GM12878 (cell line): ENCODE measurements at regions not wholly inside any gene's neighbourhood (a gene's known extent, or its start where the extent isn't known, plus 50 kb on each side); places are given as distances from the start of the nearest gene placed in this dataset.

ENCODE experiments used
- ATAC-seq: fragments of 200-7000 bp; cut with Tn5 transposase; 3 replicates; pipeline ENCODE4 v1.9.1; 2020; ENCODE audit warnings: mild to moderate bottlenecking, moderate library complexity
- BruUV-seq: library from RNA; stranded (reverse); fragments of 400-500 nt; replicated peaks from 2 replicates; lab custom pipeline; 2021; lab: Mats Ljungman, UMichigan
- CTCF ChIA-PET: fragments of 300-600 bp; sonication (Branson Sonifier 250); formaldehyde crosslinking; extraction: SDS; loops from one replicate; lab custom pipeline; 2021; ENCODE audit warnings: inconsistent platforms; lab: Yijun Ruan, JAX
- POLR2A ChIA-PET: fragments of 350-600 bp; formaldehyde crosslinking; extraction: SDS; loops from one replicate; lab custom pipeline; 2021; ENCODE audit warnings: inconsistent platforms; lab: Charles Lee
- RAD21 ChIA-PET: fragments of 300-600 bp; sonication (Branson Sonifier 250); formaldehyde crosslinking; loops from one replicate; lab custom pipeline; 2023; ENCODE audit warnings: antibody characterized with exemption; ENCODE audit not compliant: unreplicated experiment; lab: Charles Lee
- SMC1A ChIA-PET: fragments of 300-600 bp; sonication (Branson Sonifier 250); formaldehyde crosslinking; loops from one replicate; lab custom pipeline; 2023; ENCODE audit not compliant: unreplicated experiment, uncharacterized antibody; lab: Charles Lee
- DNase-seq: peaks from one replicate; pipeline ENCODE4 v3.0.0-alpha.2; 2011; ENCODE audit warnings: low read depth, low spot score
- FAIRE-seq: peaks from 3 replicates; lab custom pipeline; 2011; peaks lifted over from hg19 to GRCh38; lab: Jason Lieb, UNC
- H2AFZ ChIP-seq: 2 replicates; pipeline ENCODE4 v1.6.0; 2011; ENCODE audit warnings: low read depth, low read length, control low read depth; ENCODE audit not compliant: control insufficient read depth
- H3K27ac ChIP-seq: 2 replicates; pipeline ENCODE4 v1.5.1; 2011; ENCODE audit warnings: control low read depth; ENCODE audit not compliant: control insufficient read depth, insufficient read depth
- H3K27me3 ChIP-seq, 2 experiments: replicated peaks in 1 of 2; 2 replicates each; pipeline versions ENCODE4 v1.6.0 to v1.6.1; 2011; ENCODE audit warnings: low read length in 1 of 2; ENCODE audit not compliant: control insufficient read depth in 2 of 2, insufficient read depth in 2 of 2
- H3K36me3 ChIP-seq, 2 experiments: 2 replicates each; pipeline ENCODE4 v1.5.1; 2011; ENCODE audit warnings: low read length in 1 of 2; ENCODE audit not compliant: control insufficient read depth in 2 of 2, insufficient read depth in 2 of 2
- H3K4me1 ChIP-seq: 2 replicates; pipeline ENCODE4 v1.6.1; 2011; ENCODE audit warnings: mild to moderate bottlenecking, low read length, moderate library complexity, mixed read lengths; ENCODE audit not compliant: control insufficient read depth, insufficient read depth
- H3K4me2 ChIP-seq: 2 replicates; pipeline ENCODE4 v1.6.0; 2011; ENCODE audit warnings: control low read depth; ENCODE audit not compliant: control insufficient read depth, insufficient read depth
- H3K4me3 ChIP-seq: fragments of 200-600 bp; sonication (generic); 2 replicates; pipeline ENCODE4 v1.5.1; 2016
- H3K79me2 ChIP-seq: 2 replicates; pipeline ENCODE4 v1.6.0; 2011; ENCODE audit warnings: low read length; ENCODE audit not compliant: control insufficient read depth, insufficient read depth
- H3K9ac ChIP-seq: 2 replicates; pipeline ENCODE4 v1.8.0; 2011; ENCODE audit warnings: low read length, control low read depth, mixed read lengths; ENCODE audit not compliant: control insufficient read depth, insufficient read depth
- H3K9me3 ChIP-seq: replicated peaks from 3 replicates; pipeline ENCODE4 v1.5.1; 2011; ENCODE audit warnings: mild to moderate bottlenecking, low read length; ENCODE audit not compliant: control insufficient read depth, insufficient read depth
- H4K20me1 ChIP-seq: 2 replicates; pipeline ENCODE4 v1.6.0; 2011; ENCODE audit not compliant: control insufficient read depth, insufficient read depth
- BACH1 ChIP-seq: fragments of 450-650 bp; IDR thresholded peaks from 2 replicates; pipeline ENCODE4 v1.6.1; 2017; ENCODE audit warnings: mild to moderate bottlenecking, borderline replicate concordance
- CREB1 ChIP-seq: IDR thresholded peaks from 2 replicates; pipeline ENCODE4 v1.6.1; 2012; ENCODE audit warnings: low read depth, mild to moderate bottlenecking, inconsistent platforms
- EGR1 ChIP-seq, 2 experiments: IDR thresholded peaks; 1 replicate in 1 of 2; 2 replicates in 1 of 2; pipeline ENCODE4 v1.6.1; 2011 to 2012; ENCODE audit warnings: low read depth in 2 of 2, low read length in 2 of 2, borderline replicate concordance in 1 of 2, mild to moderate bottlenecking in 1 of 2, moderate library complexity in 1 of 2
- IRF4 ChIP-seq: IDR thresholded peaks from 2 replicates; pipeline ENCODE4 v1.6.1; 2011; ENCODE audit warnings: low read depth, low read length
- MEF2A ChIP-seq: IDR thresholded peaks from 2 replicates; pipeline ENCODE4 v1.6.1; 2011; ENCODE audit warnings: low read depth, mild to moderate bottlenecking, low read length, moderate library complexity; ENCODE audit not compliant: insufficient read depth
- NBN ChIP-seq: fragments of 450-650 bp; IDR thresholded peaks from 2 replicates; pipeline ENCODE4 v1.6.1; 2016
- PAX8 ChIP-seq: fragments of 450-650 bp; IDR thresholded peaks from 2 replicates; pipeline ENCODE4 v1.6.1; 2017; ENCODE audit warnings: mild to moderate bottlenecking, moderate library complexity
- RBBP5 ChIP-seq: fragments of 200-600 bp; sonication (generic); conservative IDR thresholded peaks from 2 replicates; pipeline ENCODE4 v1.6.1; 2016
- SIX5 ChIP-seq: IDR thresholded peaks from 2 replicates; pipeline ENCODE4 v1.6.1; 2011; ENCODE audit warnings: mild to moderate bottlenecking, low read depth, low read length, moderate library complexity; ENCODE audit not compliant: severe bottlenecking
- SPI1 ChIP-seq: IDR thresholded peaks from 2 replicates; pipeline ENCODE4 v1.6.1; 2011; ENCODE audit warnings: low read depth, mild to moderate bottlenecking, low read length, moderate library complexity, borderline replicate concordance; ENCODE audit not compliant: insufficient read depth
- ZBED1 ChIP-seq: IDR thresholded peaks from 2 replicates; pipeline ENCODE4 v1.6.1; 2016; ENCODE audit warnings: borderline replicate concordance
- ZZZ3 ChIP-seq: IDR thresholded peaks from 2 replicates; pipeline ENCODE4 v1.6.1; 2011; ENCODE audit warnings: low read depth; ENCODE audit not compliant: control insufficient read depth, insufficient read length
- WGBS: methylation state at CpG from one replicate; pipeline ENCODE4 v1.1.6; 2016; ENCODE audit warnings: low lambda C conversion rate; ENCODE audit not compliant: insufficient replicate concordance, insufficient coverage; ENCODE audit errors: missing lambda C conversion rate; 5-methylcytosine and 5-hydroxymethylcytosine counted together
- in situ Hi-C: fragments of 300-500 bp; cut with MboI; formaldehyde crosslinking; loops from 9 replicates; pipeline ENCODE4 v1.14.3; 2018; ENCODE audit warnings: mixed read lengths
- intact Hi-C: fragments of 100-400 bp; cut with micrococcal nuclease; formaldehyde crosslinking; loops from one replicate; pipeline ENCODE4 v1.14.2; 2022; ENCODE audit not compliant: unreplicated experiment
- TF ChIP-seq, protein P1 (sequence below): fragments of 450-650 bp; IDR thresholded peaks from 2 replicates; pipeline ENCODE4 v1.6.1; 2016; ENCODE audit warnings: mild to moderate bottlenecking, moderate library complexity, borderline replicate concordance
- TF ChIP-seq, protein P2 (sequence below): IDR thresholded peaks from 2 replicates; pipeline ENCODE4 v1.6.1; 2011; ENCODE audit warnings: mild to moderate bottlenecking, low read depth, low read length, moderate library complexity; ENCODE audit not compliant: insufficient replicate concordance

DNA sequence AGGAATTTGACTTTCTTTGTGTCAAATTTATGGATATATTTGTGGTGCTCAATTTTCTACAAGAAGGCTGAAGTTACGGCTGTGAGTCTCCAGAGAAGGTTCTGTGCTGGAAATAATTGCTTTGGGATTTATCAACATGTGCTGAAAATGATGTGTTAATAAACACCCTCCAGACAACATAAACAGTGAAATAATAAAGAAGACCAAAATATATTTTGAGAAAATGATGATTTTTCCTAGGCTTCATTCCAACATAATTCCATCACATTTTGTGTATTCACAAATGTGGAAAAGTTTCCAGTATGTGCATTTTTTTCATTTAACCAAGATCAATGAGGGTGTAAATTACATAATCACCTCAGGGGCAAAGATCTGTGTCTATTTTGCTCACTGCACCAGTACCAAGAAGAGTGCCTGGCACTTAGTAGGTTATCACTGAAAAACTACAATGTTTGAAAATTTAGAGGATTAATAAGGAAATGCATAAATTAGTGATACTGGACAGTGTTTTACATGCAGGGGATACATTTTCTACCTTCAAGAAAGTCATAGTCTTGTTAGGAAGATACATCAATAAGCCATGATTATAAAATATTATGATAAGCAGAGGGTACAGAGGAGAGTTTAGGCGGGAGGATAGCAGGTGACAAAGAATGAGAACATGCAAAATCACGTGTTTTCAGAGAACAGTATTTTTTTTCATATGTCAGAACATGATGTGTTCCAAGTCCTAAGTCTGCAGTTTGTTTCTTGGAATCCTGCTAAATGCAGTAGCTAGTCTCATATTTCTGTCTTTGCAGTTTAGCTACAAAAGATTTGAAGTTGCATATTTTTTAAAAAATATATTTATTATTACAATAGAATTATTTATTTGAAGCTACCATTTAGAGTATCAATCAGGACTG, 127.6 kb upstream of the DLGAP1 start (continued):
- TF ChIP-seq ZZZ3 (no peak), BACH1 (no peak), RBBP5 (no peak)
- TF ChIP-seq, protein P1, sequence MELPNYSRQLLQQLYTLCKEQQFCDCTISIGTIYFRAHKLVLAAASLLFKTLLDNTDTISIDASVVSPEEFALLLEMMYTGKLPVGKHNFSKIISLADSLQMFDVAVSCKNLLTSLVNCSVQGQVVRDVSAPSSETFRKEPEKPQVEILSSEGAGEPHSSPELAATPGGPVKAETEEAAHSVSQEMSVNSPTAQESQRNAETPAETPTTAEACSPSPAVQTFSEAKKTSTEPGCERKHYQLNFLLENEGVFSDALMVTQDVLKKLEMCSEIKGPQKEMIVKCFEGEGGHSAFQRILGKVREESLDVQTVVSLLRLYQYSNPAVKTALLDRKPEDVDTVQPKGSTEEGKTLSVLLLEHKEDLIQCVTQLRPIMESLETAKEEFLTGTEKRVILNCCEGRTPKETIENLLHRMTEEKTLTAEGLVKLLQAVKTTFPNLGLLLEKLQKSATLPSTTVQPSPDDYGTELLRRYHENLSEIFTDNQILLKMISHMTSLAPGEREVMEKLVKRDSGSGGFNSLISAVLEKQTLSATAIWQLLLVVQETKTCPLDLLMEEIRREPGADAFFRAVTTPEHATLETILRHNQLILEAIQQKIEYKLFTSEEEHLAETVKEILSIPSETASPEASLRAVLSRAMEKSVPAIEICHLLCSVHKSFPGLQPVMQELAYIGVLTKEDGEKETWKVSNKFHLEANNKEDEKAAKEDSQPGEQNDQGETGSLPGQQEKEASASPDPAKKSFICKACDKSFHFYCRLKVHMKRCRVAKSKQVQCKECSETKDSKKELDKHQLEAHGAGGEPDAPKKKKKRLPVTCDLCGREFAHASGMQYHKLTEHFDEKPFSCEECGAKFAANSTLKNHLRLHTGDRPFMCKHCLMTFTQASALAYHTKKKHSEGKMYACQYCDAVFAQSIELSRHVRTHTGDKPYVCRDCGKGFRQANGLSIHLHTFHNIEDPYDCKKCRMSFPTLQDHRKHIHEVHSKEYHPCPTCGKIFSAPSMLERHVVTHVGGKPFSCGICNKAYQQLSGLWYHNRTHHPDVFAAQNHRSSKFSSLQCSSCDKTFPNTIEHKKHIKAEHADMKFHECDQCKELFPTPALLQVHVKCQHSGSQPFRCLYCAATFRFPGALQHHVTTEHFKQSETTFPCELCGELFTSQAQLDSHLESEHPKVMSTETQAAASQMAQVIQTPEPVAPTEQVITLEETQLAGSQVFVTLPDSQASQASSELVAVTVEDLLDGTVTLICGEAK = no peak

DNA sequence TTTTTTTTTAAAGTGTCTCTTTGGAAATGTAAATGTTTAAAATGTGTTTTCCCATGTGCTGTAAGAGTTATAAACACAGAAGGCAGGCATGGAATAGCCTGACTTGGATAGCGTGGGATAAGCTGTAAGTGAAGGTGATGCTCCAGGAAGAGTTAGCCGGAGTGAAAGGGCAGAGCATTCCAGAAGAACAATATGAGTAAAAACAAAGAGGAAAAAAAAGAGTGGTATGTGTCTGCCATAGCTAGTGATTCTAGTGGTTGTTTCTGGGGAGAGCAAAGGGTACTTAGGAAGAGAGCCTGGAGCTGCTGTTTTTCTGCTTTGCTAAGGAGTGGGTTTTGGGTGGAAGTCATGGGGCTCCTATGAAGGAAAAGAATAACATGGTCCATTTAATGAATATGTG, 126.9 kb upstream of the DLGAP1 start:
- WGBS = 27% methylated on average over 2 of the region's 2 CpGs
- no peak overlapping the region for H3K9ac ChIP-seq
- ChIA-PET POLR2A (no interaction called here), RAD21 (no interaction called here), SMC1A (no interaction called here), CTCF (interaction anchor here (0.7 to 1.4 kb wide), 3 partner anchors 14 to 190 kb away, joined by 3 to 4 read pairs (median 3); no protein-coding TSS in a partner anchor)
- intact Hi-C loops = no loop called here
- BruUV-seq = no TSS peak
- FAIRE-seq (no peak), DNase-seq (no peak), ATAC-seq (no peak)
- H3K79me2 ChIP-seq = no peaks in the 10 kb centered on the region
- no peak overlapping the region for H2AFZ ChIP-seq
- no peaks in the 10 kb centered on the region for H3K36me3 ChIP-seq
- no peaks in the 10 kb centered on the region for H3K27me3 ChIP-seq
- H3K9me3 ChIP-seq = no peaks in the 10 kb centered on the region; the same call in 2 of the 3 replicates
- in situ Hi-C loops = no loop called here
- no peaks in the 10 kb centered on the region for H3K4me1 ChIP-seq
- H3K27ac ChIP-seq = no peak overlapping the region
- no peaks in the 10 kb centered on the region for H4K20me1 ChIP-seq
- H3K4me3 ChIP-seq = no peak overlapping the region
- H3K4me2 ChIP-seq = no peak overlapping the region
- TF ChIP-seq, protein P2, sequence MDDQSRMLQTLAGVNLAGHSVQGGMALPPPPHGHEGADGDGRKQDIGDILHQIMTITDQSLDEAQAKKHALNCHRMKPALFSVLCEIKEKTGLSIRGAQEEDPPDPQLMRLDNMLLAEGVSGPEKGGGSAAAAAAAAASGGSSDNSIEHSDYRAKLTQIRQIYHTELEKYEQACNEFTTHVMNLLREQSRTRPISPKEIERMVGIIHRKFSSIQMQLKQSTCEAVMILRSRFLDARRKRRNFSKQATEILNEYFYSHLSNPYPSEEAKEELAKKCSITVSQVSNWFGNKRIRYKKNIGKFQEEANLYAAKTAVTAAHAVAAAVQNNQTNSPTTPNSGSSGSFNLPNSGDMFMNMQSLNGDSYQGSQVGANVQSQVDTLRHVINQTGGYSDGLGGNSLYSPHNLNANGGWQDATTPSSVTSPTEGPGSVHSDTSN = no peak
- TF ChIP-seq PAX8 = no peak
- TF ChIP-seq MEF2A = no peak
- no peak for TF ChIP-seq SPI1
- TF ChIP-seq ZBED1 = no peak
- no peak for TF ChIP-seq SIX5
- no peak for TF ChIP-seq CREB1
- TF ChIP-seq IRF4 = no peak
- TF ChIP-seq NBN = no peak
- TF ChIP-seq EGR1 (IDR thresholded peaks at IDR 0.05; ENCODE audit: borderline replicate concordance in 1 of 2, low read depth in 2 of 2, low read length in 2 of 2) = no peak
